GM03348 (cell line): ENCODE measurements at regions not wholly inside any gene's neighbourhood (a gene's known extent, or its start where the extent isn't known, plus 50 kb on each side); places are given as distances from the start of the nearest gene placed in this dataset.
"Not testable (repeated sequence)": the region's sequence is repeated elsewhere in the genome, so short reads cannot be mapped to it uniquely, and the experiment has no call there.

Experiments
- DNase-seq: peaks from one replicate; pipeline ENCODE4 v3.0.0; 2012; ENCODE audit warnings: low spot score

GRCh38 chr6:140189263-140189662 lies 814.8 kb upstream of the CITED2 start:
- DNase-seq, result not testable (repeated sequence)

GRCh38 chr6:140185991-140186390 lies 811.5 kb upstream of the CITED2 start:
- DNase-seq, result no peak

- DNase-seq, result peak; percentile 57
Observed at GRCh38 chr6:140183881-140184280, 809.4 kb upstream of the CITED2 start.

GRCh38 chr6:140182821-140183220 lies 808.4 kb upstream of the CITED2 start:
- DNase-seq, result no peak

- no peak for DNase-seq
Observed at GRCh38 chr6:140181876-140182275, 807.4 kb upstream of the CITED2 start.

GRCh38 chr6:140180306-140180705 lies 805.9 kb upstream of the CITED2 start:
- DNase-seq, result no peak

GRCh38 chr6:140178935-140179334 lies 804.5 kb upstream of the CITED2 start:
- peak; percentile 63 for DNase-seq

- DNase-seq, result peak; percentile 36
Observed at GRCh38 chr6:140178520-140178919, 804.1 kb upstream of the CITED2 start.

GRCh38 chr6:140176306-140176705 lies 801.9 kb upstream of the CITED2 start:
- no peak for DNase-seq

GRCh38 chr6:140175486-140175885 lies 801.0 kb upstream of the CITED2 start:
- no peak for DNase-seq

GRCh38 chr6:140174524-140174923 lies 800.1 kb upstream of the CITED2 start:
- DNase-seq, result peak; percentile 81

- DNase-seq, result no peak
Observed at GRCh38 chr6:140168365-140168764, 793.9 kb upstream of the CITED2 start.

- DNase-seq, result no peak
Observed at GRCh38 chr6:140160909-140161308, 786.5 kb upstream of the CITED2 start.

- DNase-seq, result no peak
Observed at GRCh38 chr6:140160494-140160893, 786.0 kb upstream of the CITED2 start.

GRCh38 chr6:140156131-140156530 lies 781.7 kb upstream of the CITED2 start:
- DNase-seq, result no peak

GRCh38 chr6:140155451-140156126 lies 781.1 kb upstream of the CITED2 start:
- DNase-seq, result no peak

- DNase-seq, result no peak
Observed at GRCh38 chr6:140153703-140154102, 779.3 kb upstream of the CITED2 start.

GRCh38 chr6:140147825-140148814 lies 773.7 kb upstream of the CITED2 start:
- not testable (repeated sequence) for DNase-seq

GRCh38 chr6:140140891-140141290 lies 766.4 kb upstream of the CITED2 start:
- DNase-seq, result no peak

- peak; percentile 6 for DNase-seq
Observed at GRCh38 chr6:140138311-140139010, 764.0 kb upstream of the CITED2 start.

GRCh38 chr6:140134224-140134623 lies 759.8 kb upstream of the CITED2 start:
- DNase-seq, result no peak

- no peak for DNase-seq
Observed at GRCh38 chr6:140130074-140130473, 755.6 kb upstream of the CITED2 start.
